ENCODE measurements at regions not wholly inside any gene's neighbourhood (a gene's known extent, or its start where the extent isn't known, plus 50 kb on each side); places are given as distances from the start of the nearest gene placed in this dataset.
"Not testable (repeated sequence)": the region's sequence is repeated elsewhere in the genome, so short reads cannot be mapped to it uniquely, and the experiment has no call there.

GRCh38 chr10:86579883-86580520 lies 58.4 kb upstream of the WAPL start:
- peaks cover 3 to 5% of the 10 kb centered on the region in 2 experiments for H3K4me1 ChIP-seq (ENCODE audit: control insufficient read depth in 1 of 2, insufficient read depth in 1 of 2, low read depth in 1 of 2, low read length in 1 of 2)
- H3K9me3 ChIP-seq = no peaks in the 10 kb centered on the region
- H3K27me3 ChIP-seq = peaks cover 15% of the 10 kb centered on the region
- H3K4me3 ChIP-seq (ENCODE audit: low read depth in 1 of 2, low read length in 1 of 2) = no peak overlapping the region
- no peak overlapping the region for H3K27ac ChIP-seq
- TF ChIP-seq, protein P1, sequence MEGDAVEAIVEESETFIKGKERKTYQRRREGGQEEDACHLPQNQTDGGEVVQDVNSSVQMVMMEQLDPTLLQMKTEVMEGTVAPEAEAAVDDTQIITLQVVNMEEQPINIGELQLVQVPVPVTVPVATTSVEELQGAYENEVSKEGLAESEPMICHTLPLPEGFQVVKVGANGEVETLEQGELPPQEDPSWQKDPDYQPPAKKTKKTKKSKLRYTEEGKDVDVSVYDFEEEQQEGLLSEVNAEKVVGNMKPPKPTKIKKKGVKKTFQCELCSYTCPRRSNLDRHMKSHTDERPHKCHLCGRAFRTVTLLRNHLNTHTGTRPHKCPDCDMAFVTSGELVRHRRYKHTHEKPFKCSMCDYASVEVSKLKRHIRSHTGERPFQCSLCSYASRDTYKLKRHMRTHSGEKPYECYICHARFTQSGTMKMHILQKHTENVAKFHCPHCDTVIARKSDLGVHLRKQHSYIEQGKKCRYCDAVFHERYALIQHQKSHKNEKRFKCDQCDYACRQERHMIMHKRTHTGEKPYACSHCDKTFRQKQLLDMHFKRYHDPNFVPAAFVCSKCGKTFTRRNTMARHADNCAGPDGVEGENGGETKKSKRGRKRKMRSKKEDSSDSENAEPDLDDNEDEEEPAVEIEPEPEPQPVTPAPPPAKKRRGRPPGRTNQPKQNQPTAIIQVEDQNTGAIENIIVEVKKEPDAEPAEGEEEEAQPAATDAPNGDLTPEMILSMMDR (IDR thresholded peaks at IDR 0.05) = no peak
- no peaks in the 10 kb centered on the region for H3K36me3 ChIP-seq

- TF ChIP-seq, protein P1 (IDR thresholded peaks at IDR 0.05) = no peak
- Histone ChIP-seq H3K27ac (no peak overlapping the region), H3K36me3 (no peaks in the 10 kb centered on the region), H3K27me3 (peaks cover 16% of the 10 kb centered on the region), H3K4me1 (ENCODE audit: control insufficient read depth in 1 of 2, insufficient read depth in 1 of 2, low read depth in 1 of 2, low read length in 1 of 2) (peaks cover 3 to 5% of the 10 kb centered on the region in 2 experiments), H3K9me3 (no peaks in the 10 kb centered on the region), H3K4me3 (ENCODE audit: low read depth in 1 of 2, low read length in 1 of 2) (no peak overlapping the region)
Observed at GRCh38 chr10:86580521-86580891, 58.9 kb upstream of the WAPL start.

GRCh38 chr10:86583983-86584382 lies 62.4 kb upstream of the WAPL start:
- Histone ChIP-seq H3K4me3 (ENCODE audit: low read depth in 1 of 2, low read length in 1 of 2) (no peak overlapping the region), H3K36me3 (no peaks in the 10 kb centered on the region), H3K9me3 (no peaks in the 10 kb centered on the region), H3K27ac (no peak overlapping the region), H3K27me3 (peaks cover 16% of the 10 kb centered on the region), H3K4me1 (ENCODE audit: control insufficient read depth in 1 of 2, insufficient read depth in 1 of 2, low read depth in 1 of 2, low read length in 1 of 2) (peaks cover 3 to 5% of the 10 kb centered on the region in 2 experiments)
- TF ChIP-seq, protein P1 (IDR thresholded peaks at IDR 0.05) = no peak

DNA sequence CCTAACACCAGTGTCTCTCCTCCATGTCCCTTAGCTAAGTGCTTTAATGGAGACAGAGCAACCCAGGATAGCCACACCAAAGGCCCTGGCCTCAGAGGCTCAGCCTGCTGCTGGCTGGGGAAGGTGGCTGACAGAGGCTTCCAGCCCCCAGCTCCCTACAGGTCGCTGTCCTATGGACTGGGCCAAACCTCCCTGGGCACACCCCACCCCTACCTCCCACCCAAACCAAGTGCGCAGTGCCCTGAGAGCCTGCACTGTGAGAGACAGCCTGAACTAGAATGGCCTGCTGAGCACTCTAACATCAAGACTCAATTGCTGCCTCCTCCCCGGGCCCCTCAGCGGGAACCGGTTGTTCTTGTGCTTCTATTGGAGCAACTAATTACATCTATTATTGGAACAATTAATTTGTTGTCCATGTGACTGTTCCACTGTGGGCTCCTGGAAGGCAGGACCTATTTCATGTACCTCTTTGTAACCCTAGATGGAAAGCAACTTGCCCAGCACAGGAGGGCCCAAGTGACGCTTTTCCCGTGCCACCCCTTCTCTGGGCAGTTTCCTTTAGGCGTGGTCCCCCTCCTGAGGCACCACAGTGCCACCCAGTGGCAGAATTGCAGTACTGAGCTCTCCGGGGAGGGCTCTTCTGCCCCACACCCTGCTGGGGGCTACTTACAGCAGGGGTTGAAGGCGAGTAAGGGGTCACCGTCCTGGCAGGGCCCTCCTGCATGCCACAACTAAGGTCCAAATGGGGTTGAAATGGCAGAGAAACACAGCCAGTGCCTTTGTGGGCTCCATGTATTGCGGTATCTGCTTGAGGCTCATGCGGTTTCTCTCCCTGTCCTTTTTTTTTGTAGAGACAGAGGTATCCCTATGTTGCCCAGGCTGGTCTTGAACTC lies 63.7 kb upstream of the WAPL start:
- peaks cover 16% of the 10 kb centered on the region for H3K27me3 ChIP-seq
- H3K36me3 ChIP-seq = no peaks in the 10 kb centered on the region
- peaks cover 3 to 5% of the 10 kb centered on the region in 2 experiments for H3K4me1 ChIP-seq (ENCODE audit: control insufficient read depth in 1 of 2, insufficient read depth in 1 of 2, low read depth in 1 of 2, low read length in 1 of 2)
- H3K27ac ChIP-seq = no peak overlapping the region
- H3K4me3 ChIP-seq (ENCODE audit: low read depth in 1 of 2, low read length in 1 of 2) = no peak overlapping the region
- TF ChIP-seq, protein P1 (IDR thresholded peaks at IDR 0.05) = peak; percentile 67
- H3K9me3 ChIP-seq = no peaks in the 10 kb centered on the region

DNA sequence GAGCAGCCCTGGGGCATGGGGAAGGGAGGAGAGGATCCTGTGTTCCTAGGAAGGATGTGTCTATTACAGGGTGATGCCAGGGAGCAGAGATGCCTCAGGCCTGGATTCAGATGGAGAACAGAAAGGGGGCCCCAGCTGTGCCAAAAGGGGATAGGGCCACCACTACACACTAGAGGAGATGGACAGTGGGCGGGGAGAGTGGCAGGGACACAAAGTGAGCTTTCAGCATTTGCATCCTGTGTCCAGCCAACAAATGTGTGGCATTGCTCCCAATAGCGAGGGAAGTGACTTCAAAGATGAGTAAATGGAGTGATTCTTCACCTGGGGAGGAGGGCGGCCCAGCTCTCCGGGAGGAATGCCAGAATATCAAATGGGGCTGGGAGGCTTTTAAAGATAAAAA lies 64.9 kb upstream of the WAPL start:
- Histone ChIP-seq H3K36me3 (no peaks in the 10 kb centered on the region), H3K27ac (no peak overlapping the region), H3K9me3 (no peaks in the 10 kb centered on the region), H3K4me3 (ENCODE audit: low read depth in 1 of 2, low read length in 1 of 2) (no peak overlapping the region), H3K27me3 (peaks cover 19% of the 10 kb centered on the region), H3K4me1 (ENCODE audit: control insufficient read depth in 1 of 2, insufficient read depth in 1 of 2, low read depth in 1 of 2, low read length in 1 of 2) (no peaks in the 10 kb centered on the region)
- TF ChIP-seq, protein P1 (IDR thresholded peaks at IDR 0.05) = no peak

DNA sequence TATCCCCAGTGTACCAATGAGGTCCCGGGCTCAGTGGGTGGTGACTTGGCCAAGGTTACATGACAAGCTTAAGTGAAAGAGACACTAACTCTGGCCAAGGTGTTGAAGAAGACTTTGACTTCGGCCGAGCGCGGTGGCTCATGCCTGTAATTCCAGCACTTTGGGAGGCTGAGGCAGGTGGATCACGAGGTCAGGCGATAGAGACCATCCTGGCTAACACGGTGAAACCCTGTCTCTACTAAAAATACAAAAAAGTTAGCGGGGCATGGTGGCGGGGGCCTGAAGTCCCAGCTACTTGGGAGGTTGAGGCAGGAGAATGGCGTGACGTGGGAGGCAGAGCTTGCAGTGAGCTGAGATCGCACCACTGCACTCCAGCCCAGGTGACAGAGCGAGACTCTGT lies 65.6 kb upstream of the OPN4 start:
- H3K4me1 ChIP-seq (ENCODE audit: control insufficient read depth in 1 of 2, insufficient read depth in 1 of 2, low read depth in 1 of 2, low read length in 1 of 2); H3K27ac ChIP-seq; H3K9me3 ChIP-seq; H3K4me3 ChIP-seq (ENCODE audit: low read depth in 1 of 2, low read length in 1 of 2); H3K36me3 ChIP-seq: not testable (repeated sequence)
- peaks cover 18% of the 10 kb centered on the region for H3K27me3 ChIP-seq
